Adrenal gland (tissue), 9 donors: ENCODE measurements at regions not wholly inside any gene's neighbourhood (a gene's known extent, or its start where the extent isn't known, plus 50 kb on each side); places are given as distances from the start of the nearest gene placed in this dataset.

Experiments used
- DNase-seq, 7 donors: peaks; one replicate each; pipeline ENCODE4 v3.0.0-alpha.2; 2019 to 2020
- H3K27ac ChIP-seq, 5 donors: fragments of 200-600 bp; sonication (generic) in 4 of 5; 1 replicate in 3 of 5; 2 replicates in 2 of 5; pipeline versions ENCODE4 v1.5.1 to v1.8.0; 2016 to 2020; ENCODE audit warnings: mild to moderate bottlenecking in 1 of 5
- H3K27me3 ChIP-seq: fragments of 200-600 bp; 2 replicates; pipeline ENCODE4 v1.8.0; 2021
- H3K36me3 ChIP-seq, 2 donors: fragments of 200-600 bp; replicated peaks in 1 of 2; 1 replicate in 1 of 2; 2 replicates in 1 of 2; pipeline versions ENCODE4 v1.5.1 to v1.8.0; 2018 to 2022
- H3K4me1 ChIP-seq, 2 donors: fragments of 200-600 bp; replicated peaks in 1 of 2; 1 replicate in 1 of 2; 2 replicates in 1 of 2; pipeline versions ENCODE4 v1.5.1 to v1.8.0; 2018 to 2021
- H3K4me3 ChIP-seq, 4 donors: fragments of 200-600 bp; sonication (generic) in 3 of 4; one replicate each; pipeline ENCODE4 v1.5.1; 2016 to 2018
- H3K9me3 ChIP-seq, 3 donors: fragments of 200-600 bp; sonication (generic) in 1 of 3; replicated peaks in 1 of 3; 1 replicate in 2 of 3; 2 replicates in 1 of 3; pipeline versions ENCODE4 v1.5.1 to v1.8.0; 2016 to 2021
- POLR2A ChIP-seq, 2 donors: fragments of 450-650 bp; IDR thresholded peaks; one replicate each; pipeline ENCODE4 v1.6.1; 2017; ENCODE audit warnings: antibody characterized with exemption in 2 of 2, mild to moderate bottlenecking in 2 of 2, moderate library complexity in 1 of 2
- WGBS, 4 donors: extraction: QIAGEN DNeasy Blood & Tissue Kit in 2 of 4; methylation state at CpG; one replicate each; pipeline versions ENCODE4 v1.1.5 to v1.1.7; 2013 to 2017; 5-methylcytosine and 5-hydroxymethylcytosine counted together
- intact Hi-C, 2 donors: fragments of 100-400 bp; cut with DNase I; formaldehyde crosslinking; loops; one replicate each; pipeline versions ENCODE4 v1.14.1 to v1.15.0; 2022 to 2023
- TF ChIP-seq, protein P1 (sequence below), 6 experiments: fragments of 450-650 bp in 4 of 6; fragments of 200-600 bp in 2 of 6; sonication (generic) in 1 of 6; IDR thresholded peaks; 1 replicate in 5 of 6; 2 replicates in 1 of 6; pipeline versions ENCODE4 v1.5.1 to v1.8.0; 2016 to 2021; ENCODE audit warnings: antibody characterized with exemption in 6 of 6, mild to moderate bottlenecking in 2 of 6, moderate library complexity in 1 of 6
- donor health status: healthy with polysubstance abuse.
- donor health status: Bipolar disorder and iron deficiency.
- donor health status: DM: yes; HTN: yes; CAD: no.
- donor health status: DM: no; HTN: no; CAD: no.
- donor health status: DM: no; HTN: no; CAD: no.

DNA sequence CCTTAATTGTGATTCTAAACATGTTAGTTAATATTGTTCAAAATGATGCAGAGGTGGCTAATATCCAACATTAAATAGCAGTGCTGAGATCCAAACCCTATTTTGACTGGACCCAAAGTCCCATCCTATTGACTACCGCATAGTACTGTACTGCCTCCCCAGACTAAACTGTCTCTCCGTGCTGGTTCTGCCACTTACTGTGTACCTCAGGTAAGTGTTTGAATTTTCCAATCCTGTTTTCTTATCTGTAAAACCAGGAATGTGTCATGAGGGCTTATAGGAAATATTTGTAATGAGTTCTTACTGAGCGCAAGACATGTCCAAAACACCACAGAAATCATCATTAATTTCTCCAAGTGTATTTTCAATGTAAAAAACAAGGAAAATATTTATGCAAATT lies 209.2 kb upstream of the CD180 start:
- H3K36me3 ChIP-seq: no peaks in the 10 kb centered on the region
- H3K27me3 ChIP-seq: no peaks in the 10 kb centered on the region
- H3K4me3 ChIP-seq: no peak overlapping the region
- no peak overlapping the region for H3K27ac ChIP-seq
- peaks cover 0 to 4% of the 10 kb centered on the region in 2 donors for H3K4me1 ChIP-seq
- H3K9me3 ChIP-seq: no peaks in the 10 kb centered on the region
- intact Hi-C loops: no loop called here
- 83 to 88% (median 87%) methylated on average over 3 of the region's 3 CpGs for WGBS, 4 donors
- TF ChIP-seq, protein P1, sequence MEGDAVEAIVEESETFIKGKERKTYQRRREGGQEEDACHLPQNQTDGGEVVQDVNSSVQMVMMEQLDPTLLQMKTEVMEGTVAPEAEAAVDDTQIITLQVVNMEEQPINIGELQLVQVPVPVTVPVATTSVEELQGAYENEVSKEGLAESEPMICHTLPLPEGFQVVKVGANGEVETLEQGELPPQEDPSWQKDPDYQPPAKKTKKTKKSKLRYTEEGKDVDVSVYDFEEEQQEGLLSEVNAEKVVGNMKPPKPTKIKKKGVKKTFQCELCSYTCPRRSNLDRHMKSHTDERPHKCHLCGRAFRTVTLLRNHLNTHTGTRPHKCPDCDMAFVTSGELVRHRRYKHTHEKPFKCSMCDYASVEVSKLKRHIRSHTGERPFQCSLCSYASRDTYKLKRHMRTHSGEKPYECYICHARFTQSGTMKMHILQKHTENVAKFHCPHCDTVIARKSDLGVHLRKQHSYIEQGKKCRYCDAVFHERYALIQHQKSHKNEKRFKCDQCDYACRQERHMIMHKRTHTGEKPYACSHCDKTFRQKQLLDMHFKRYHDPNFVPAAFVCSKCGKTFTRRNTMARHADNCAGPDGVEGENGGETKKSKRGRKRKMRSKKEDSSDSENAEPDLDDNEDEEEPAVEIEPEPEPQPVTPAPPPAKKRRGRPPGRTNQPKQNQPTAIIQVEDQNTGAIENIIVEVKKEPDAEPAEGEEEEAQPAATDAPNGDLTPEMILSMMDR (IDR thresholded peaks at IDR 0.05): no peak
- TF ChIP-seq POLR2A (IDR thresholded peaks at IDR 0.05): no peak
- DNase-seq: no peak

DNA sequence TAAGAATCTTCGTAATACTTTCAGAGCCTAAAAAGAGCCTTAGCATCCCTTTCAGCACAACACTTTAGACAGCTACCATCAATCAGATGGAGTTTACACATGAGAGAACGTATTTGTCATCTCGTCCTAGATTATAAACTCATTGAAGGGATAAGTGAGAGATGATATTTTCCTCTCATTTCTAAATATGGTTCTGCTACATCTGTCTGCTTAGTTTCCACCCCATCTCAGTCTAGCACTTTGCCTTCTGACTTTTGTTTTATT lies 208.4 kb upstream of the CD180 start:
- intact Hi-C loops: no loop called here
- H3K27me3 ChIP-seq: no peaks in the 10 kb centered on the region
- H3K4me3 ChIP-seq: no peak overlapping the region
- 57 to 68% (median 64%) methylated on average over 3 of the region's 3 CpGs for WGBS, 4 donors
- H3K4me1 ChIP-seq: peaks cover 0 to 4% of the 10 kb centered on the region in 2 donors
- DNase-seq: no peak
- TF ChIP-seq, protein P1 (IDR thresholded peaks at IDR 0.05): no peak
- TF ChIP-seq POLR2A (IDR thresholded peaks at IDR 0.05): no peak
- no peaks in the 10 kb centered on the region for H3K36me3 ChIP-seq
- peaks cover 0 to 1% (median 0%) of the 10 kb centered on the region in 3 donors for H3K9me3 ChIP-seq
- no peak overlapping the region for H3K27ac ChIP-seq

GRCh38 chr5:67404256-67405100 lies 207.9 kb upstream of the CD180 start:
- WGBS, 4 donors: 71 to 80% (median 76%) methylated on average over 6 of the region's 6 CpGs
- no peaks in the 10 kb centered on the region for H3K27me3 ChIP-seq

GRCh38 chr5:67402526-67402925 lies 205.9 kb upstream of the CD180 start:
- Histone ChIP-seq H3K27me3 (no peaks in the 10 kb centered on the region), H3K27ac (no peak overlapping the region), H3K36me3 (no peaks in the 10 kb centered on the region), H3K4me1 (peaks cover 0 to 4% of the 10 kb centered on the region in 2 donors), H3K4me3 (no peak overlapping the region), H3K9me3 (peaks cover 0 to 3% (median 0%) of the 10 kb centered on the region in 3 donors)
- intact Hi-C loops: no loop called here
- TF ChIP-seq, protein P1 (IDR thresholded peaks at IDR 0.05): no peak
- 66 to 80% (median 72%) methylated on average over 5 of the region's 5 CpGs for WGBS, 4 donors
- no peak for DNase-seq

More at GRCh38 chr5:67404256-67405100, 207.9 kb upstream of the CD180 start:
- intact Hi-C loops: no loop called here
- Histone ChIP-seq H3K9me3 (peaks cover 0 to 3% (median 0%) of the 10 kb centered on the region in 3 donors), H3K4me1 (peaks cover 0 to 4% of the 10 kb centered on the region in 2 donors), H3K36me3 (no peaks in the 10 kb centered on the region), H3K4me3 (no peak overlapping the region), H3K27ac (no peak overlapping the region)
- no peak for TF ChIP-seq POLR2A (IDR thresholded peaks at IDR 0.05)
- TF ChIP-seq, protein P1 (IDR thresholded peaks at IDR 0.05): no peak
- DNase-seq: no peak
